ENCODE measurements at regions not wholly inside any gene's neighbourhood (a gene's known extent, or its start where the extent isn't known, plus 50 kb on each side); places are given as distances from the start of the nearest gene placed in this dataset.

DNA sequence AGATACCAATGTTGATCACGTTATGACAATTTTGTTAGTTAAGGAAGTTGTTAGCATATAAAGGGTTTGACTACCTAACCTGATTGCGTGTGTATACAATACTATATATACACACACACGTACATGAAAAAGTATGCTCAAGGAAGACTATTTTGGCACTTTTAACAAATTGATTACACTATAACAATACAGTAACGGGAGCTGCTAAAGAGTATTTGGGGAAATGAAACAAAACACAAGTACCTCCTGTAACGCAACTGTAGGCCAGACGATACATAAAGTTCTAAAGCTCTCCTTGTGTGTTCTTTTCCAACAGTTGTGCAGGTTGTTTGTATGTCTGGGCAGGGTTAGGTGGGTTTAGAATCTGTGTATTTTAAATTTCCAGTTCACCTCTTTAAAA is 98.7 kb downstream of the PLEKHG1 start:
- no peak overlapping the region for H3K27ac ChIP-seq
- TF ChIP-seq, protein P1, sequence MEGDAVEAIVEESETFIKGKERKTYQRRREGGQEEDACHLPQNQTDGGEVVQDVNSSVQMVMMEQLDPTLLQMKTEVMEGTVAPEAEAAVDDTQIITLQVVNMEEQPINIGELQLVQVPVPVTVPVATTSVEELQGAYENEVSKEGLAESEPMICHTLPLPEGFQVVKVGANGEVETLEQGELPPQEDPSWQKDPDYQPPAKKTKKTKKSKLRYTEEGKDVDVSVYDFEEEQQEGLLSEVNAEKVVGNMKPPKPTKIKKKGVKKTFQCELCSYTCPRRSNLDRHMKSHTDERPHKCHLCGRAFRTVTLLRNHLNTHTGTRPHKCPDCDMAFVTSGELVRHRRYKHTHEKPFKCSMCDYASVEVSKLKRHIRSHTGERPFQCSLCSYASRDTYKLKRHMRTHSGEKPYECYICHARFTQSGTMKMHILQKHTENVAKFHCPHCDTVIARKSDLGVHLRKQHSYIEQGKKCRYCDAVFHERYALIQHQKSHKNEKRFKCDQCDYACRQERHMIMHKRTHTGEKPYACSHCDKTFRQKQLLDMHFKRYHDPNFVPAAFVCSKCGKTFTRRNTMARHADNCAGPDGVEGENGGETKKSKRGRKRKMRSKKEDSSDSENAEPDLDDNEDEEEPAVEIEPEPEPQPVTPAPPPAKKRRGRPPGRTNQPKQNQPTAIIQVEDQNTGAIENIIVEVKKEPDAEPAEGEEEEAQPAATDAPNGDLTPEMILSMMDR (conservative IDR thresholded peaks at IDR 0.05) = no peak

DNA sequence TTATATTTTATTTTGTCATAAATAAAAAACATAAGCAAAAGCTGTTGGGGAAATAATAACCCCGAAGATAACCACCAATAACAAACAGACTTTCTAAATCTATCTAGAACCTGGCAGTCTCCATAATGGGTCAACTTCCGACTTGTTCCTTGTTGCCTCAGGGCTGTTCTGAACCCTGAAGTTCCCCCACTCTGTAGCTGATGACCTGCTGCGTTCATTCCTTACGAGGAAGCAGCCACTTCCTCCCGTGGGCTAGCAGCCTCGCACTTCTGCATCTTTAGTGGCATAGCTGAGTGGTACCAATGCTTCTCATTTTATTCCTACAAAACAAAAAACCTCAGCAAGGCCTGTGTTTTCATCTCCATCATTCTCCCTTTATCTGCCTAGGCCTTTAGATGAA is 103.0 kb downstream of the PLEKHG1 start:
- H3K27ac ChIP-seq = no peak overlapping the region
- TF ChIP-seq, protein P1 (conservative IDR thresholded peaks at IDR 0.05) = no peak

DNA sequence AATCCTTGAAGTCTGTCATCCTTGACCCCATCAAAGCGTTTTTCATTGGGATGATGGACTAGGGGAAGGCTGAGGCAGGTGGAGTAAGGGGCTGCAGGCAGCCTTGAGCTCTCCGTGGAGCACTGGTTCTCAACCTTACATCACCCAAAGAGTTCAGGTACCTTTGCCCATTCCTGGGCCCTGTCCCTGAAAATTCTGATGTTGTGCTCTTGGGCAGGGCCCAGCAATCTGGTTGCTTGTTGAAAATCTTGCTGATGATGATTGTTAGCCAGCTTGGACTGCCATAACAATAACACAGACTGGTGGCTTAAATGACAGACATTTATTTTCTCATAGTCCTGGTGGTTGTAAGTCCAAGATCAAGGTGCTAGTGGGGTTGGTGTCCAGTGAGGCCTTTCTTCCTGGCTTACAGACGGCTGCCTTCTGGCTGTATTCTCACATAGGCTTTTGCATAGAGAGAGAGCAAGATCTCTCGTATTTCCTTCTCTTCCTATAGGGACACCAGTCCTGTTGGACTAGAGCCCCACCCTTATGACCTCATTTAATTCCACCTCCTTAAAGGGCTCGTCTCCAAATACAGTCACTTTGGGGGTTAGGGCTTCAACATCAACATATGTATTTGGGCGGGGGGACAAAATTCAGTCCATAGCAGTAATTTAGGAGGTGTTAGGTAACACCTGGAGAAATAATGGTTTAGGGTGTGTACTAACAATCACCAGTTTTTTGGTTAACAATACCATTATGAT is 104.9 kb downstream of the PLEKHG1 start:
- TF ChIP-seq, protein P1 (conservative IDR thresholded peaks at IDR 0.05) = no peak
- no peak overlapping the region for H3K27ac ChIP-seq

DNA sequence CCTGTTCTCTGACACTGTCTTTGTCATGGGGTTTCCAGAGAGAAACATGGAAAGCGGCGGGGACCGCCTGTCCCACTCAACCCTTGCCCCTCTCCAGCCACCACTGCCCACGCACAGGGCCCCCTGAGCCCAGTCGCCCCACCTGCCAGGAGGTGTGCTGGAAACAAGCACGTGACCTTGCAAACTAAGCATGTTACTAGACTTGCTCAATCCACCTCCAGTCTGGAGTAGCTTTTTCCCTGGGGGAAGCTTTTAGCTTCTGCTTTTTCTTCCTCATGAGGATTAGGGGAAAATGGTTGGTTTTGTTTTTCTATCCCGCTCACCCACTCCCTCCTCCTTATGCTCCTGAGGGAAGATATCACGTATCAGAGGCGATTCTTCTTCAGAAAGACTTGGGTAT is 105.7 kb downstream of the PLEKHG1 start:
- no peak overlapping the region for H3K27ac ChIP-seq
- TF ChIP-seq, protein P1 (conservative IDR thresholded peaks at IDR 0.05) = no peak

DNA sequence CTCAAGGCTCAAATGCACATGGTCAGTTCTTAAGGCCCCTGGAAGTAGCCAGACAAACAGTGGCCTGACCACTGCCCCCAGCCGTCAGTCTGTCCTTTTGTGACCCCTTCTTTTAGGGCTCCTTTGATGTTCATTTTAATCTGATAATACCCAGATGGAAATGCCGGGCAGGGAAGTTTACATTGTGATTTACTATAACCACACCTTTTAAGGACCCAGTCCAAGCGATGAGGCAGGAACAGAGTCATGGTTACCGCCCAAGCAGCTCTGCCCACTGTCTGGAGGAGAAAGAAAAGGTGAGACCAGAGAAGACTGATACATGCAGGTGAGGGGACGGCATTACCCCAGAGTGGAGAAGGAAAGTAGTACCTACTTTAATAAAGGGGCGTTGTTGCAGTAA is 110.6 kb downstream of the PLEKHG1 start:
- no peak overlapping the region for H3K27ac ChIP-seq
- TF ChIP-seq, protein P1 (conservative IDR thresholded peaks at IDR 0.05) = no peak

DNA sequence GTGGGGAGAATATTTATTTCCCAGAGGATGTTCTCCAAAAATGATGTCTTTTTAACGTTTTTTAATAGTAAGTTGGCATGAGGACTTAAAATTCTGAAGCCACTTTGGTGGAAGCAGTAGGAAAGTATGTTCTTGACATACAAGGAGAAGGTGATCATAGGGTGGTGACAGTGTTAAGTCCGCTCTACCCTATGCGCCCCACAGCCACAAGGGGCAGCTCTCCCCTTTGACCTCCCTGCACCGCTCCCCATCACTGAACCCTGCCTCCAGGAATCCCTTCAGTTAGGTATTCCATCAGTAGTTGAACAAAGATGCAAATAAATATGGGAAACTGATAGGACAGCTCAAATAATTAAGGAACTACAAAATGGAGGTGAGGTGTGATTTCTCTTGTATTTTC is 111.4 kb downstream of the PLEKHG1 start:
- TF ChIP-seq, protein P1 (conservative IDR thresholded peaks at IDR 0.05) = no peak
- no peak overlapping the region for H3K27ac ChIP-seq

DNA sequence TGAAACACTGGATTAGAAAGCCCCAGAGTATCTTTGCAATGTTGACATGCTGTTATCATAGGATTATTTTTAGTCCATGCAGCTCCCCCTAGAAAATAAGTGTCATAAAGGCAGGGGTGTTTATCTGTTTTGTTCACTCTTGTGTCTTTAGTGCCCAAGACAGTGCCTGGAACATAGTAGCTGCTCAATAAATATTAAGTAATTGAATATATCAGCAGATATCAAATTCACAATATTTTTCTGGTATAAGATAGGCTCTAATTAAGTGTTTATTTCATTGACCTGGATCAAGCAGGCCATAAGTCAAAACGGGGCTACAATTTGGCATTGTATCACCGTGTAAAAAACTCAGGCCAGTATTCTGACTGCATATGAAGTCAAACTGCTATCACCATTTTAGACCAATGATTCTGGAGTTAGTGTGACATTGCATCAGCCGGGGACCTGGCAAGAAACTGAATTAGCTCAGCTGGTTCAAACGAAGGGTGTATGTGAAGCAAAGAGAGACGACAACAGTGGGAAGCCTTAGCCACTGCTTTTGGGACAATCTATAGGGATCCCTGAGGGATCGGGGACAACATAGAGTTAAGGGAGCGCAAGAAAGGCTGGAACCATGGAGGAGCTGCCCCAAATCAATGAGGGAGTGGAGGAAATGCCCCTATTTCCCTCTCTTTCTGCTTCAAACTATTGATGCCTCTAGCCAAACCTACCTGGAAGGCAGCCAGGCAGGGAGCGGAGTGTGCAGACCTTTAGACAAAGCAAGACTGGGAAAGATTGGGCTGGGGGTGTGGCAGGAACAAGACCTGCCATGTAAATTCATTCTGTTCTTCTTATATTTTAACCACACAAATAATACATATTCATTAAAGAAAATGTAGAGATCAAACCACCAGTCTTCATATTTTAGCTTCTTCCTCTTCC is 112.2 kb downstream of the PLEKHG1 start:
- H3K27ac ChIP-seq = no peak overlapping the region; the same call in 1 of the 2 replicates
- TF ChIP-seq, protein P1 (conservative IDR thresholded peaks at IDR 0.05) = no peak

All from VCaP (cell line).